ENCODE measurements at regions not wholly inside any gene's neighbourhood (a gene's known extent, or its start where the extent isn't known, plus 50 kb on each side); places are given as distances from the start of the nearest gene placed in this dataset.
A peak's percentile ranks its signal among the peaks of the same experiment; 100 is the strongest.

DNA sequence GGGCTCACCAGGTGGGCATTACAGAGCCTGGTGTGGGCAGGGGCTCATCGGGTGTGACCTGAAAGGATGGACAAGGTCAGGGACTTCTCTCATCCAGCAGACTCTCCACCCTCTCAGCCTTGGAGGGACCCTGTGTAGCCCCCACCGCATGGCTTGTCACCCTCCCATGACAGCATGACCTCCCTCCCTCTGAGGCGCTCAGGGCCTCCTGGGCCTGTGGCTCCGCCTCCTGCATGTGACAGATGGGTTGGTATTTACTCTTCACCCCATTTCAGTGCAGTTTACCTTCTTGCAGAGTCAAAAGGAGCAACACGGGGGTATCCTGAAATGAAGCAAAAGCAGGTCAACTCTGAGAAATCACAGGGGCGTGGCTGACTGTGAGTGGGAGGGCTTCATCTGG, 298.6 kb upstream of the AJAP1 start:
- no peaks in the 10 kb centered on the region for H3K9me3 Mint-ChIP-seq

DNA sequence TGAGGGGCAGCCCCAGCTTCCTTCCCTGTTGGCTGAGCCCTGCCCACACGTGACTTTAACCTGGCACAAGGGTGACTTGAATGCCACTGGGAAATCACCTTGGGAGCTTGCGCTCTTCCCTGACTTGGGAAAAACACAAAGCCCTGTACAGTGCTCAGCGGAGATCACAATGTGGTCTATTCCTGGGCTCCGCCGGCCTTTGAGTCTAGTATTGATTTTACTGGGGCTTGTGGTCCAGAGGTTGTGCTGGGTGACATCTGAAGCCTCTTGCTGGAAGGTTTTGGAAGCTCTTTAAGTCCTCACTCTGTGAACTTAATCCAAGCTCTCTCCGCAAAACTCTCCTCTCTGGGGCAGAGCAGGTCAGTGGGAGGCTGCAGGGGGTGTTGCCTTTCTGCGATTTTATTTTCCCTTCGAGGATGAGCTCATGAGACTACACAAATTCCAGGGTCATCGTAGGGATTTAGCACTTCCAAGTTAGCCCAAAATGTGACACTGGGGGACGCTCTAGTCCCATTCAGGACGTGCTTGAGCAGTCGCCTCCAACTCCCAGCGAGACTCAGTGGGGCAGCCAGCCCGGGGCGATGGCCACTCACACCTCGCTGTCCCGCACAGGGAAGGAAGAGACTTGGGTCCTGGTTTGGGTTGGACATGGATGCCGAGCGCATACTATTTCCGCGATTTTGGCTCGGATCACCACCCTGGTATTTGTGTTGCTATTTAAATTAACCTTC, 291.9 kb upstream of the AJAP1 start:
- ATAC-seq (replicated peaks in 1 of 2) (no peak), DNase-seq (no peak)
- Mint-ChIP-seq H3K9me3 (no peaks in the 10 kb centered on the region), H3K36me3 (ENCODE audit: insufficient read depth in 2 of 2) (no peaks in the 10 kb centered on the region), H3K4me3 (no peak overlapping the region), H3K4me1 (ENCODE audit: low read depth) (no peaks in the 10 kb centered on the region), H3K27ac (no peak overlapping the region), H3K27me3 (ENCODE audit: low read depth) (peaks cover 8% of the 10 kb centered on the region)

More for the DNA sequence above, 298.6 kb upstream of the AJAP1 start:
- Mint-ChIP-seq H3K27me3 (ENCODE audit: low read depth) (no peaks in the 10 kb centered on the region), H3K4me1 (ENCODE audit: low read depth) (no peaks in the 10 kb centered on the region), H3K27ac (no peak overlapping the region), H3K4me3 (no peak overlapping the region), H3K36me3 (ENCODE audit: insufficient read depth in 2 of 2) (no peaks in the 10 kb centered on the region)
- DNase-seq (no peak), ATAC-seq (replicated peaks in 1 of 2) (no peak)

DNA sequence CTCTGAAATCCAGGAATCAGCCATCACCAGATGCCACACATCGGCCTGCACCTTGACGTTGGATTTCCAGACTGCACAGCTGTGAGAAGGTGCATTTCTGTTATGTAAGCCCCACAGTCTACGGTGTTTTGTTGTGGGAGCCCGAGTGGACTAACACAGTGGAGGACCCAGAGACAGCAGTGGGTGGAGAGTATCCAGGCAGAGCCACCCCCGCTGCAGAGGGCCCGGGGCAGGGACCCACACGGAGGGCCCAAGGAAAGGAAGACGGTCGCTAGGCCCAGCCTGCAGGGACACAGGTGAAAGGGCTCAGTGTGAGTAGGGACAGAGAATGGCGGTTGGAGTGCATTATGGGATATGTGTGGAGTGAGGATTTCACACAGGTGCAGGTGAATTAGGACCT, 288.3 kb upstream of the AJAP1 start:
- H3K4me1 Mint-ChIP-seq (ENCODE audit: low read depth) = no peaks in the 10 kb centered on the region
- DNase-seq (no peak), ATAC-seq (replicated peaks in 1 of 2) (no peak)
- peaks cover 8% of the 10 kb centered on the region for H3K27me3 Mint-ChIP-seq (ENCODE audit: low read depth)
- H3K27ac Mint-ChIP-seq = no peak overlapping the region
- H3K9me3 Mint-ChIP-seq = no peaks in the 10 kb centered on the region
- H3K4me3 Mint-ChIP-seq = no peak overlapping the region
- H3K36me3 Mint-ChIP-seq (ENCODE audit: insufficient read depth in 2 of 2) = no peaks in the 10 kb centered on the region

DNA sequence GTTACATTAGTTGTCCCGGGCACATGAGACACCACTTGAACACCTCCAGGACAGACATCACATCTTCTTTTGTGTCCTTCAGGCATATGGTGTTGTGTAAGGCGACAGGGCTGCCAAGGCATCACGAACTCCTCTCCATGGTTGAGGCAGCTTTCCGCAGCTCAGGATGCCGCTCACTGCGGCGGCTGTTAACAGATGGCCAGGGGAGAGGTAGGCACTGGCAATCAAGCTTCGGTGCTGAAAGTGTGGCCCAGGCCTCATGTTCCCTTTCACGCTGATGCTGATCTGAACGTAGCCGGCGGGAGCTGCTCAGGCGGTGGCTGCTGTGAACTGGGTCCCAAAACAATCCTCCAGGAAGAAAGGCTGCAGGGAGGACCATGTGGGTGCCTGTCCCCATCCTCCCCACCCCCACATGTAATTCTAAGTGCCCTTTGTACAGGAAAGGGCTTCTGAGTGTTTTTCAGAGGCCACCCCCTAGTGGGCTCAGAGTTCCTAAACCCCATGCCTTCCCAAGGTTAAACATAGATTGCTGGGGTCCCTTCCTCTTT, 287.1 kb upstream of the AJAP1 start:
- Mint-ChIP-seq H3K27me3 (ENCODE audit: low read depth) (no peaks in the 10 kb centered on the region), H3K36me3 (ENCODE audit: insufficient read depth in 2 of 2) (no peaks in the 10 kb centered on the region), H3K9me3 (no peaks in the 10 kb centered on the region), H3K4me3 (no peak overlapping the region), H3K27ac (no peak overlapping the region), H3K4me1 (ENCODE audit: low read depth) (no peaks in the 10 kb centered on the region)
- DNase-seq (no peak), ATAC-seq (replicated peaks in 1 of 2) (no peak)

DNA sequence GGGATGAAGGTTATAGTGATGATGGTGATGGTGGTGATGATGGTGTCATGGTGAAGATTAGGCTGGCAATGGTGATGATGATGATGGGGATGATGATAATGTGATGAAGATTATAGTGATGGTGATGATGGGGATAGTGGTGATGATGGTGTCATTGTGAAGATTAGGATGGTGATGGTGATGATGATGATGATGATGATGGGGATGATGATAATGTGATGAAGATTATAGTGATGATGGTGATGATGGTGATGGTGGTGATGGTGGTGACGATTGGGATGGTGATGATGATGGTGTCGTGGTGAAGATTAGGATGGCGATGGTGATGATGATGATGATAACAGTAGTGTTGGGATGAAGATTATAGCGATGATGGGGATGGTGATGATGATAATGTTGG, 285.1 kb upstream of the AJAP1 start:
- Mint-ChIP-seq H3K9me3 (peaks cover 0 to 5% of the 10 kb centered on the region in 2 donors), H3K4me3 (no peak overlapping the region), H3K36me3 (ENCODE audit: insufficient read depth in 2 of 2) (no peaks in the 10 kb centered on the region), H3K4me1 (ENCODE audit: low read depth) (no peaks in the 10 kb centered on the region), H3K27ac (no peak overlapping the region), H3K27me3 (ENCODE audit: low read depth) (no peaks in the 10 kb centered on the region)
- DNase-seq (no peak), ATAC-seq (replicated peaks in 1 of 2) (no peak)

DNA sequence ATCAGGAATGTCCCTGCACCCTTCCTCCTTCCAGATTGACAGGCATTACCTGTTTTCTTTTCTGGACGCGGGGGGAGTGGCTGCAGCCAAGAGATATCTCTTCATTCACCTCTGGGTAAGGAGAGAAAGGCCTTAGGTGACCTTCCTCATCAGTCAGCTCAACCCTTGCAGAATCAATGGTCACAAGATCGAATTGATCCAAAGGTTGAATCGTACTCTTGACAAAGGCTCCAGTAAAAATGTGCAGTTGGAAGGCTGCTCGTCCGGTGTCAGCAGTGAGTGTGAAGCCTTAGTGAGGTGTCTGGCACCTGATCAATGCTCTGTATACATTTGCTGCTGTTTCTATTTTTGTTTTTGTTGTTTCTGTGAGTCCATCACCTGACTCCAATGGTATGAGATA, 282.6 kb upstream of the AJAP1 start:
- ATAC-seq (replicated peaks in 1 of 2) (no peak), DNase-seq (no peak)
- H3K36me3 Mint-ChIP-seq (ENCODE audit: insufficient read depth in 2 of 2) = no peaks in the 10 kb centered on the region
- peaks cover 0 to 5% of the 10 kb centered on the region in 2 donors for H3K9me3 Mint-ChIP-seq
- no peak overlapping the region for H3K27ac Mint-ChIP-seq
- no peaks in the 10 kb centered on the region for H3K4me1 Mint-ChIP-seq (ENCODE audit: low read depth)
- no peaks in the 10 kb centered on the region for H3K27me3 Mint-ChIP-seq (ENCODE audit: low read depth)
- H3K4me3 Mint-ChIP-seq = no peak overlapping the region

DNA sequence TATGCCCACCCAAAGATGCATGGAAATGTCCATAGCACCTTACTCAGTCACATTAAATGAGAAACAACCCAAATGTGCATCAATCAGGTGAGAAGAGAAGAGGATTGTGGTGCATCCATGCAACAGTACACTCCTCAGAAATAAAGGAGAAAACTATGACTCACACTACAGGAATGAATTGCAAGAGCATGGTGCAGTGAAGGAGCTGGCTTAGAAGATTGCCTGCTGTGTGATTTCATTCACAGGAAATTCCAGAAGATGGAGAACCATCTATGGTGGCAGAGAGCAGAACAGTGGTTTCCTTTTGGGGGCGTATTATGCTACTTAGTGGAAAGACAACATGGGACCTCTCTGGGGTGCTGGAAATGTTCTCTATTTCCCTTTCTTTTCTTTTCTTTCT, 278.6 kb upstream of the AJAP1 start:
- Mint-ChIP-seq H3K4me3 (no peak overlapping the region), H3K27ac (no peak overlapping the region)
- no peak for ATAC-seq (replicated peaks in 1 of 2)

DNA sequence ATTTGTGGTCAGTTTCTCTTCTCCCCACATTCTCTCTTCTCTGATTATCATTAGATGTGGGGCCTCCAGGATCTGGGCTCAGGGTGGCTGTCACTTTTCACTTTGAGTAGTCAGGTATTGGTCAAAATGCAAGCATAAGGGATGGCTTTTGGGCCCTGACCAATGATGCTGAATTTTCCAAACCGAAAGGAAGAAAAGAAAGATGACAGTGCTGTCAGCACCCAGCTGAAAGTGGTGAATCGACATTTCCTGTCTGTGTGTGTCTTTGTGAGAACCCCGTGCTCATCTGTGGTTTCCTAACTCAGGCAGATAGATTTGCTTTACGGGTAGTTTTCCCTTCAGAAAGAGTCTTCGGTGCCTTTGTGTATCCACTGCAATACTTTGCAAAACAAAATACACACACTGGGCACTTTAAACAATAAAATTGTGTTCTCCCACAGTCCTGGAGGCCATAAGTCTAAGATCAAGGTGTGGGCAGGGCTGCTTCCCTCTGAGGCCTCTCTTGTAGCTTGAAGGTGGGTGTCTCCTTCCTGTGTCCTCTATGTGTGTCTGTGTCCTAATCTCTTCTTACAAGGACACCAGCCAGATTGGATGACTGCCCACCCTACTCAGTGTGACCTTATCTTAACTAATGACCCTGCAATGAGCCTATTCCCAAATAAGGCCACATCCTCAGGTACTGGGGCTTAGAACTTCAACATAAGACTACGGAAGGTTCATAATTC, 274.8 kb upstream of the AJAP1 start:
- peak; percentile 3 to 9 for DNase-seq
- ATAC-seq (replicated peaks in 1 of 2) = peak; percentile 62 to 83
- Mint-ChIP-seq H3K4me1 (ENCODE audit: low read depth) (peaks cover 13% of the 10 kb centered on the region), H3K9me3 (peaks cover 9 to 16% of the 10 kb centered on the region in 2 donors), H3K27me3 (ENCODE audit: low read depth) (no peaks in the 10 kb centered on the region), H3K4me3 (peak overlapping the region; percentile 15 to 36), H3K36me3 (ENCODE audit: insufficient read depth in 2 of 2) (peaks cover 0 to 10% of the 10 kb centered on the region in 2 donors), H3K27ac (peak overlapping the region; percentile 84)

More for the DNA sequence above, 278.6 kb upstream of the AJAP1 start:
- DNase-seq = no peak
- Mint-ChIP-seq H3K4me1 (ENCODE audit: low read depth) (peaks cover 13% of the 10 kb centered on the region), H3K36me3 (ENCODE audit: insufficient read depth in 2 of 2) (peaks cover 0 to 3% of the 10 kb centered on the region in 2 donors), H3K9me3 (peaks cover under 1 to 7% of the 10 kb centered on the region in 2 donors), H3K27me3 (ENCODE audit: low read depth) (no peaks in the 10 kb centered on the region)

DNA sequence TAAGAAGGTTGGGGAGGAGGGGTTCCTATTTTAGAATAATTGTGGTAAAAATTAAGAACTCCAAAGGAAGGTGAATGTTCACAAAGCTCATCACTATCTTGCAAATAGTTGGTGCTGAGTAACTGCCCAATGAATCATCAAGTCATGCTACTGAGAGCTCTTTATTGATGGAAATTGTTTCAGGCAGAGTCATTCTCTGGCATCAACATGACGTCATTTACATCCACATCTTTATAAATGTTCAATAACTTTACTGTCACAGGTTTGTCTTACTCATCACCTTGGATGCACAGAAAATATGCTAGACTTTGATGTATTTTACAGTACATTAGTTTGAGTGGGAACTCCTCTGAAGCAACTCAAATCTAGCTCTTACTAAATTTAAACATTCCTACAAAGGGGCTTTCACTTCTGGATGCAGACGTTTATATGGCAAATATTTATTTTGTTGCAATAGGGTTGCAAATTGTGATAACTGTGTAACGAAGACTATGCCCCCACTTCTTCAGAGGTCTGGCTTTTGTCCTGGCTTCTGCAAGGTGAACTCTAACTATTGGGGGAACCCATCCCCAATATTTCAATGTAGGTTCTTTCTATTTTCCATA, 273.7 kb upstream of the AJAP1 start:
- Mint-ChIP-seq H3K27ac (no peak overlapping the region), H3K4me1 (ENCODE audit: low read depth) (peaks cover 13% of the 10 kb centered on the region), H3K27me3 (ENCODE audit: low read depth) (no peaks in the 10 kb centered on the region), H3K36me3 (ENCODE audit: insufficient read depth in 2 of 2) (peaks cover 0 to 10% of the 10 kb centered on the region in 2 donors), H3K9me3 (peaks cover 9 to 16% of the 10 kb centered on the region in 2 donors), H3K4me3 (no peak overlapping the region)
- DNase-seq = no peak
- peak; percentile 25 to 48 for ATAC-seq (replicated peaks in 1 of 2)

DNA sequence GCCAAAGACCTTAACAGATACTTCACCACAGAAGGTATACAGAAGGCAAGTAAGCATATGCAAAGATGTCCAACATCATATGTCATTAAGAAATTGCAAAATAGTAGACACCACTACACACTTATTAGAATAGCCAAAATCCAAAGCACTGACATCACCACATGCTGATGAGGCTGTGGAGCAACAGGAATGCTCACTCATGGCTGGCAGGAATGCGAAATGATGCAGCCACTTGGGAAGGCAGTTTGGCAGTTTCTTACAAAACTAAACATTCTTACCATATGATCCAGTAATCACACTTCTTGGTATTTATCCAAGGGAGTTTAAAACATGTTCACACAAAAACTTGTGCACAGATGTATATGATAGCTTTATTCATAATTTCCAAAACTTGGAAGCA, 261.2 kb upstream of the AJAP1 start:
- H3K27me3 Mint-ChIP-seq (ENCODE audit: low read depth) = no peaks in the 10 kb centered on the region
- no peak overlapping the region for H3K27ac Mint-ChIP-seq
- no peaks in the 10 kb centered on the region for H3K36me3 Mint-ChIP-seq (ENCODE audit: insufficient read depth in 2 of 2)
- DNase-seq (no peak), ATAC-seq (replicated peaks in 1 of 2) (no peak)
- H3K4me1 Mint-ChIP-seq (ENCODE audit: low read depth) = no peaks in the 10 kb centered on the region
- H3K9me3 Mint-ChIP-seq = peaks cover 1 to 6% of the 10 kb centered on the region in 2 donors
- no peak overlapping the region for H3K4me3 Mint-ChIP-seq

DNA sequence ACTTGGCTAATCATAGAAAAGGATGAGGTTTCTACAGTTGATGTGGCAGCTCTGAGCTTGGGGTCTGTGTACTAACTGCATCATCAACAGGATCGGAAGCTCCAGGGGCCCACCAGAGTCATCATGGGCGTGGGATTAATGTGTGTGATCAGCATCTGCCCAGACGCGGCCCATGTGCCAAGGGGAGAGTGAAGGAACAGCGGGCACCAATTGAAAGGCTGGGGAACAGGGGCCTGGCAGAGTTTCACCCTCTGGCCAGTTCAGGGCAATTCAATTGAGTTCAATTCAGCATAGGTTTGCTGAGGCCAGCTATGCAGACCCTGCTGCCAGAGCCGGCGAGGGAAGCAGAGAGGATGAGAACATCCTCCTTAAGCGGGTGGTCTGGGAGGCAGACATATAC, 260.0 kb upstream of the AJAP1 start:
- no peak for ATAC-seq (replicated peaks in 1 of 2)
- H3K9me3 Mint-ChIP-seq = peaks cover 0 to 4% of the 10 kb centered on the region in 2 donors
- no peak overlapping the region for H3K27ac Mint-ChIP-seq
- no peak overlapping the region for H3K4me3 Mint-ChIP-seq
- DNase-seq = no peak
- H3K27me3 Mint-ChIP-seq (ENCODE audit: low read depth) = no peaks in the 10 kb centered on the region
- H3K4me1 Mint-ChIP-seq (ENCODE audit: low read depth) = no peaks in the 10 kb centered on the region
- no peaks in the 10 kb centered on the region for H3K36me3 Mint-ChIP-seq (ENCODE audit: insufficient read depth in 2 of 2)

DNA sequence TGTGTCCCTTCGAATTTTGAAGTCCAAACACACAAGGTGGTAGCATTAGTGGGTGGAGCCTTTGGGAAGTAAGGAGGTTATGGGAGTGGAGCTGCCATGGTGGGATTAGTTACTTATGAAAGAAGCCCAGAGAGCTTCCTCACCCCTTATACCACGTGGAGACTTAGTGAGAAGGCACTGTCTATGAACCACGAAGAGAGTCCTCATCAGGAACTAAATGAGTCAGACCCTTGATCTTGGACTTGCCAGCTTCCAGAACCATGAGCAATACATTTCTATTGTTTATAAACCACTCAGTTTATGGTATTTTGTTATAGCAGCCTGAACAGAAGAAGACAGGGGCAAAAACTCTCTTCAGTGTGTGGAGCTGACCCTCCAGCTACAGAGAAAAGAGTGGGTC, 259.3 kb upstream of the AJAP1 start:
- Mint-ChIP-seq H3K4me1 (ENCODE audit: low read depth) (no peaks in the 10 kb centered on the region), H3K27ac (no peak overlapping the region), H3K9me3 (peaks cover 0 to 4% of the 10 kb centered on the region in 2 donors), H3K27me3 (ENCODE audit: low read depth) (no peaks in the 10 kb centered on the region), H3K4me3 (no peak overlapping the region), H3K36me3 (ENCODE audit: insufficient read depth in 2 of 2) (no peaks in the 10 kb centered on the region)
- ATAC-seq (replicated peaks in 1 of 2) (no peak), DNase-seq (no peak)

DNA sequence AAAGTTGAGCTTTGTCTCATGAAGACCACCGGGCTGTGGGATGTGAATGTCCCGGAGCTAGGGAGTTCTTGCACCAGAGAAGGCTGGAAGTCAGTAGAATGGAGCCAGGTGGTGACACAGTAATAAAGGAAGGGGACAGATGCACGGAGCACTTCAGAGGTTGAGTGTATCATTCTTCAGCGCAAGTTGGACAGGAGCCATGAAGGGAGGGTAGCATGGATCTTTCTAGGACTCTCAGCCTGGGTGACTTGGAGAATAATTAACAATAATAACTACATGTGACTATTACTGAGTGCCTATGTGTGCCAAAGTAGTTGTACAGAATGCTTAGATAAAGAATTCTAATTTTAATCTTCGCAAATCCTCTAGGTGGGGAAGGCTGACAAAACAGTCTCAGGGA, 258.7 kb upstream of the AJAP1 start:
- ATAC-seq (replicated peaks in 1 of 2) (no peak), DNase-seq (no peak)
- no peaks in the 10 kb centered on the region for H3K27me3 Mint-ChIP-seq (ENCODE audit: low read depth)
- no peak overlapping the region for H3K27ac Mint-ChIP-seq
- H3K4me1 Mint-ChIP-seq (ENCODE audit: low read depth) = no peaks in the 10 kb centered on the region
- no peaks in the 10 kb centered on the region for H3K36me3 Mint-ChIP-seq (ENCODE audit: insufficient read depth in 2 of 2)
- no peak overlapping the region for H3K4me3 Mint-ChIP-seq
- H3K9me3 Mint-ChIP-seq = peaks cover 0 to 4% of the 10 kb centered on the region in 2 donors

Data from activated T-cell treated with anti-CD3 and anti-CD28 coated beads, Interleukin-2, amount 50 U/mL, for 72 hours (primary cell).